Tibial artery (tissue), 4 donors: ENCODE measurements at regions not wholly inside any gene's neighbourhood (a gene's known extent, or its start where the extent isn't known, plus 50 kb on each side); places are given as distances from the start of the nearest gene placed in this dataset.

Source experiments
- DNase-seq, 2 donors: peaks; one replicate each; pipeline ENCODE4 v3.0.0-alpha.2; 2019
- H3K27ac ChIP-seq, 2 donors: fragments of 200-600 bp; sonication (generic) in 1 of 2; 1 replicate in 1 of 2; 2 replicates in 1 of 2; pipeline ENCODE4 v1.5.1; 2018 to 2019; ENCODE audit warnings: mild to moderate bottlenecking in 1 of 2
- H3K27me3 ChIP-seq, 2 donors: fragments of 200-600 bp; sonication (generic) in 1 of 2; one replicate each; pipeline versions ENCODE4 v1.5.1 to v1.6.0; 2016 to 2019
- H3K36me3 ChIP-seq, 3 donors: fragments of 200-600 bp; sonication (generic) in 2 of 3; one replicate each; pipeline ENCODE4 v1.5.1; 2016 to 2019; ENCODE audit warnings: mild to moderate bottlenecking in 2 of 3
- H3K4me1 ChIP-seq, 4 donors: fragments of 200-600 bp; sonication (generic) in 2 of 4; 1 replicate in 3 of 4; 2 replicates in 1 of 4; pipeline ENCODE4 v1.5.1; 2016 to 2019
- H3K4me3 ChIP-seq, 2 donors: fragments of 200-600 bp; sonication (generic) in 1 of 2; 1 replicate in 1 of 2; 2 replicates in 1 of 2; pipeline ENCODE4 v1.5.1; 2018 to 2019; ENCODE audit warnings: mild to moderate bottlenecking in 2 of 2
- H3K9me3 ChIP-seq, 3 donors: fragments of 200-600 bp; sonication (generic) in 1 of 3; one replicate each; pipeline ENCODE4 v1.5.1; 2016 to 2019
- CTCF ChIP-seq, 2 experiments: fragments of 200-600 bp in 1 of 2; fragments of 450-650 bp in 1 of 2; IDR thresholded peaks; one replicate each; pipeline ENCODE4 v1.5.1; 2017 to 2019; ENCODE audit warnings: antibody characterized with exemption in 2 of 2, mild to moderate bottlenecking in 1 of 2, moderate library complexity in 1 of 2
- intact Hi-C: fragments of 100-400 bp; cut with DNase I; formaldehyde crosslinking; loops from one replicate; pipeline ENCODE4 v1.15.0; 2023; ENCODE audit warnings: low total_unique reads

GRCh38 chr7:117973975-117974374 lies 100.7 kb upstream of the CTTNBP2 start:
- Histone ChIP-seq H3K27me3 (no peaks in the 10 kb centered on the region), H3K4me3 (no peak overlapping the region), H3K36me3 (no peaks in the 10 kb centered on the region), H3K4me1 (peaks cover 0 to 7% (median 2%) of the 10 kb centered on the region in 4 donors), H3K9me3 (no peaks in the 10 kb centered on the region), H3K27ac (no peak overlapping the region)
- intact Hi-C loops = no loop called here
- DNase-seq = peak in 1 of 2 donors; percentile 47
- TF ChIP-seq CTCF (IDR thresholded peaks at IDR 0.05) = no peak

GRCh38 chr7:117974891-117975290 lies 101.7 kb upstream of the CTTNBP2 start:
- DNase-seq = no peak
- intact Hi-C loops = no loop called here
- Histone ChIP-seq H3K4me3 (no peak overlapping the region), H3K27ac (no peak overlapping the region), H3K4me1 (peaks cover 0 to 7% (median 2%) of the 10 kb centered on the region in 4 donors), H3K9me3 (no peaks in the 10 kb centered on the region), H3K36me3 (no peaks in the 10 kb centered on the region), H3K27me3 (no peaks in the 10 kb centered on the region)
- TF ChIP-seq CTCF (IDR thresholded peaks at IDR 0.05) = no peak

GRCh38 chr7:117975476-117975875 lies 102.2 kb upstream of the CTTNBP2 start:
- DNase-seq = peak in 1 of 2 donors; percentile 62
- intact Hi-C loops = no loop called here
- H3K36me3 ChIP-seq = no peaks in the 10 kb centered on the region
- TF ChIP-seq CTCF (IDR thresholded peaks at IDR 0.05) = no peak
- H3K27ac ChIP-seq = no peak overlapping the region
- peaks cover 0 to 7% (median 2%) of the 10 kb centered on the region in 4 donors for H3K4me1 ChIP-seq
- H3K4me3 ChIP-seq = no peak overlapping the region
- no peaks in the 10 kb centered on the region for H3K9me3 ChIP-seq
- no peaks in the 10 kb centered on the region for H3K27me3 ChIP-seq

DNA sequence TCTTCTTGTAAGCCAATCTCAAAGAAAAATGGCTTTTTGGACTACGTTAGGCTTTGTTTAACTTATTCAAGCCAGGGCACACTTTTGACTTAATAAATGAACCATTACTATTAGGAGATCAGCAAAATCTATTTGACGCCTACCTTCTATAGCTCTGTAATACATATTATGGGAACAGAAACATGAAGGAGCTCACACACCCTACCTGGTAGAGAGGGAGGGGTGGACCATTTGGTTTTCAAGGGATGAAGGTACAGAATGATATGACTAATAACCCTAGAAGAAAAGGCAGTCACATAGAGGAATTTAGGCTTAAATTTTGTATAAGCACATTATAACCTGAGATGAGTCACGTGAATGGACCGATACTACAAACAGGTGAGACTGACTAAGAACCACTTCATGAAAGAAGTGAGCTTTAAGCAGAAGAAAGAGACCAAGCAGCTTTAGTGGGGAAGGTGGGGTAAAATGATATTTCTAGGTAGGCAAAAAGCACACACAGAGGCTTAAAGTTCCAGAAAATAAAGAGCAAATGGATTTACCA lies 106.8 kb upstream of the CTTNBP2 start:
- no peaks in the 10 kb centered on the region for H3K27me3 ChIP-seq
- H3K27ac ChIP-seq = no peak overlapping the region
- intact Hi-C loops = no loop called here
- H3K36me3 ChIP-seq = no peaks in the 10 kb centered on the region
- no peak for TF ChIP-seq CTCF (IDR thresholded peaks at IDR 0.05)
- no peak for DNase-seq
- no peaks in the 10 kb centered on the region for H3K4me1 ChIP-seq
- no peaks in the 10 kb centered on the region for H3K9me3 ChIP-seq
- no peak overlapping the region for H3K4me3 ChIP-seq

DNA sequence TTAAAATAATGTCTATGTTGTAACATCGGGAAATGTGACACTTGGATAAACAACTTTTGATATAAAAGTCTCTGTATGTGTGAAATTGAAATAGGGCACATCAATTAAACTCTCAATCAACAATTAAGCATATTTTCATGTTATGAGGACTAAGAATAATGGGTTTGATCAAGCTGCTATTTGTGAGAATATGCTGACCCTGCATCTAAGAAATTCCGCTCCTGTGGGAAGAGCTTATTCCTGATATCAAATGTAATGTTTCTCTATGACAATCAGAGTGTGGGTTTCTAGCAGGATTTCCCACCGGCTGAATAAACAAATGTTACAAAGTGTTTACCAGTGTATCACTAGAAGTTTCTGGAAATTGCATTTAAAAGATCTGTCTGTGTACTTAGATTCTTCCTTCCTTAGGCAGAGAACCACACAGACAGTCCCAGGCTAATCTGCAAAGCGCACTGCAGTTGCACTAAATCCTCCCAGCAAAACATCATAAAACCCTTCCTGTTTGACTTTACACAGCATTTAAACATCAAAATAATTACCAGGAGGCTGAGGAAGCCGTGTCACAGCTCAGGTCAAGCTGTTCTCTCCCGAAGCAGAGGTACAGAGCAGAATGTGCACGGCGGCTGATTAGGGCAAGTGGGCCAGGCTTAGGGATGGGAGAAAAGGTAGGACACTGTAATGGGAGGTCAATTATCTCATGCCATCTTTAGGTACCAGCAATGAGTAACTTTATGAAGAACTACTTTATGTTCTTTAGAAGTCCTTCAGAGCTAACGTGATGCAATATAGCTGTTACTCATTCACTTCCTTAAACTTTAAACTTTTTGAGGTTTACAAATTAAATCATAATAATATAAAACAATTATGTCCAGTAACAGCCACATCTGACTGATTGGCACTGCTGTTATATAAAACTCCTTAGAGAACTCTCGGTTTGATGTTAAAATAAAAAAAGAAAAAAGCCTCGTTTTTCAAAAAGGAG lies 109.1 kb upstream of the CTTNBP2 start:
- H3K27me3 ChIP-seq = no peaks in the 10 kb centered on the region
- no peak for TF ChIP-seq CTCF (IDR thresholded peaks at IDR 0.05)
- no peaks in the 10 kb centered on the region for H3K9me3 ChIP-seq
- no peak overlapping the region for H3K4me3 ChIP-seq
- no peak for DNase-seq
- no peaks in the 10 kb centered on the region for H3K4me1 ChIP-seq
- H3K36me3 ChIP-seq = no peaks in the 10 kb centered on the region
- H3K27ac ChIP-seq = no peak overlapping the region
- intact Hi-C loops = no loop called here
